ENCODE measurements at regions not wholly inside any gene's neighbourhood (a gene's known extent, or its start where the extent isn't known, plus 50 kb on each side); places are given as distances from the start of the nearest gene placed in this dataset.

GRCh38 chr9:119533504-119533903, 164.3 kb upstream of the BRINP1 start:
- Histone ChIP-seq H3K4me1 (ENCODE audit: insufficient read depth, low read length, poor library complexity, severe bottlenecking) (no peaks in the 10 kb centered on the region), H3K27me3 (replicated peaks; ENCODE audit: insufficient read depth, low read depth, low read length, poor library complexity) (peaks cover 4% of the 10 kb centered on the region), H3K9me3 (ENCODE audit: low read depth, low read length, poor library complexity, severe bottlenecking) (no peaks in the 10 kb centered on the region), H3K36me3 (ENCODE audit: insufficient read depth, low read length, poor library complexity, severe bottlenecking) (no peaks in the 10 kb centered on the region), H3K4me3 (ENCODE audit: low read depth, low read length, poor library complexity, severe bottlenecking) (no peak overlapping the region), H3K27ac (ENCODE audit: low read depth, low read length, poor library complexity, severe bottlenecking) (no peak overlapping the region)
- no TSS peak for BruUV-seq (replicated peaks)
- DNase-seq (ENCODE audit: low spot score) = peak; percentile 5
- intact Hi-C loops (cut with micrococcal nuclease; ENCODE audit: unreplicated experiment) = no loop called here
- TF ChIP-seq, protein P1, sequence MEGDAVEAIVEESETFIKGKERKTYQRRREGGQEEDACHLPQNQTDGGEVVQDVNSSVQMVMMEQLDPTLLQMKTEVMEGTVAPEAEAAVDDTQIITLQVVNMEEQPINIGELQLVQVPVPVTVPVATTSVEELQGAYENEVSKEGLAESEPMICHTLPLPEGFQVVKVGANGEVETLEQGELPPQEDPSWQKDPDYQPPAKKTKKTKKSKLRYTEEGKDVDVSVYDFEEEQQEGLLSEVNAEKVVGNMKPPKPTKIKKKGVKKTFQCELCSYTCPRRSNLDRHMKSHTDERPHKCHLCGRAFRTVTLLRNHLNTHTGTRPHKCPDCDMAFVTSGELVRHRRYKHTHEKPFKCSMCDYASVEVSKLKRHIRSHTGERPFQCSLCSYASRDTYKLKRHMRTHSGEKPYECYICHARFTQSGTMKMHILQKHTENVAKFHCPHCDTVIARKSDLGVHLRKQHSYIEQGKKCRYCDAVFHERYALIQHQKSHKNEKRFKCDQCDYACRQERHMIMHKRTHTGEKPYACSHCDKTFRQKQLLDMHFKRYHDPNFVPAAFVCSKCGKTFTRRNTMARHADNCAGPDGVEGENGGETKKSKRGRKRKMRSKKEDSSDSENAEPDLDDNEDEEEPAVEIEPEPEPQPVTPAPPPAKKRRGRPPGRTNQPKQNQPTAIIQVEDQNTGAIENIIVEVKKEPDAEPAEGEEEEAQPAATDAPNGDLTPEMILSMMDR (conservative IDR thresholded peaks at IDR 0.05; ENCODE audit: low read depth, low read length) = no peak
- TF ChIP-seq EZH2 (IDR thresholded peaks at IDR 0.05; ENCODE audit: borderline replicate concordance, low read depth, low read length, poor library complexity, severe bottlenecking) = no peak
- POLR2A ChIA-PET (ENCODE audit: low non-redundant PET) = no interaction called here
- CTCF ChIA-PET = no interaction called here

DNA sequence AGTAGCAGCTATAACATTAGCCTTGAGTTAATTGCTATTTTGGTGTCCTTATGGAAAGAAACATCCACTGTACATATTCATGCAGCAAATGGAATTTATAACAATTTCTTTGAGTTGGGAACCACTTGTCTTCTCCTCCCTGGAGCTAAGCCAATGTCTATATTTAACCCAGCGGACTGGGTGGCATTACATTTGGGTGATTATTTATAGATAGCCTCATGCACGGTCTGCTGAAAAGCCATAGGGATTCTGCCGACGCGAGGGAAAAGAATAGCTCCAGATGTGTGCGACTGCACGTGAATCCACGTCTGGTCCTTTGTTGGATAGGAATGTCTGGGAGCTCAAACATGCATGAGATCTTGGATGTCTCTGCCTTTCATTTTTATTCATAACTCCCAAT, 157.5 kb upstream of the BRINP1 start:
- POLR2A ChIA-PET (ENCODE audit: low non-redundant PET) = no interaction called here
- no peaks in the 10 kb centered on the region for H3K9me3 ChIP-seq (ENCODE audit: low read depth, low read length, poor library complexity, severe bottlenecking)
- TF ChIP-seq EZH2 (IDR thresholded peaks at IDR 0.05; ENCODE audit: borderline replicate concordance, low read depth, low read length, poor library complexity, severe bottlenecking) = no peak
- TF ChIP-seq, protein P1 (conservative IDR thresholded peaks at IDR 0.05; ENCODE audit: low read depth, low read length) = no peak
- no peak overlapping the region for H3K27ac ChIP-seq (ENCODE audit: low read depth, low read length, poor library complexity, severe bottlenecking)
- CTCF ChIA-PET = no interaction called here
- no peaks in the 10 kb centered on the region for H3K27me3 ChIP-seq (replicated peaks; ENCODE audit: insufficient read depth, low read depth, low read length, poor library complexity)
- no TSS peak for BruUV-seq (replicated peaks)
- intact Hi-C loops (cut with micrococcal nuclease; ENCODE audit: unreplicated experiment) = no loop called here
- no peaks in the 10 kb centered on the region for H3K36me3 ChIP-seq (ENCODE audit: insufficient read depth, low read length, poor library complexity, severe bottlenecking)
- no peaks in the 10 kb centered on the region for H3K4me1 ChIP-seq (ENCODE audit: insufficient read depth, low read length, poor library complexity, severe bottlenecking)
- no peak for DNase-seq (ENCODE audit: low spot score)
- no peak overlapping the region for H3K4me3 ChIP-seq (ENCODE audit: low read depth, low read length, poor library complexity, severe bottlenecking)

GRCh38 chr9:119523508-119523907, 154.3 kb upstream of the BRINP1 start:
- POLR2A ChIA-PET (ENCODE audit: low non-redundant PET) = no interaction called here
- Histone ChIP-seq H3K36me3 (ENCODE audit: insufficient read depth, low read length, poor library complexity, severe bottlenecking) (no peaks in the 10 kb centered on the region), H3K27ac (ENCODE audit: low read depth, low read length, poor library complexity, severe bottlenecking) (no peak overlapping the region), H3K27me3 (replicated peaks; ENCODE audit: insufficient read depth, low read depth, low read length, poor library complexity) (no peaks in the 10 kb centered on the region), H3K9me3 (ENCODE audit: low read depth, low read length, poor library complexity, severe bottlenecking) (no peaks in the 10 kb centered on the region), H3K4me1 (ENCODE audit: insufficient read depth, low read length, poor library complexity, severe bottlenecking) (no peaks in the 10 kb centered on the region), H3K4me3 (ENCODE audit: low read depth, low read length, poor library complexity, severe bottlenecking) (no peak overlapping the region)
- no TSS peak for BruUV-seq (replicated peaks)
- CTCF ChIA-PET = no interaction called here
- intact Hi-C loops (cut with micrococcal nuclease; ENCODE audit: unreplicated experiment) = no loop called here
- TF ChIP-seq EZH2 (IDR thresholded peaks at IDR 0.05; ENCODE audit: borderline replicate concordance, low read depth, low read length, poor library complexity, severe bottlenecking) = no peak
- TF ChIP-seq, protein P1 (conservative IDR thresholded peaks at IDR 0.05; ENCODE audit: low read depth, low read length) = no peak
- DNase-seq (ENCODE audit: low spot score) = no peak
